LNCaP clone FGC (cell line): ENCODE measurements at regions not wholly inside any gene's neighbourhood (a gene's known extent, or its start where the extent isn't known, plus 50 kb on each side); places are given as distances from the start of the nearest gene placed in this dataset.
"Not testable (repeated sequence)": the region's sequence is repeated elsewhere in the genome, so short reads cannot be mapped to it uniquely, and the experiment has no call there.

Experiments used
- DNase-seq: peaks from one replicate; pipeline ENCODE4 v3.0.0-alpha.2; 2011; ENCODE audit warnings: low read depth
- H3K4me3 ChIP-seq: 2 replicates; pipeline ENCODE4 v1.5.1; 2011; ENCODE audit warnings: mild to moderate bottlenecking, low read depth, low read length, control low read depth
- TF ChIP-seq, protein P1 (sequence below): IDR thresholded peaks from 2 replicates; pipeline ENCODE4 v1.5.1; 2012; ENCODE audit warnings: mild to moderate bottlenecking; ENCODE audit not compliant: control insufficient read depth, insufficient read depth; ENCODE audit errors: extremely low read depth

DNA sequence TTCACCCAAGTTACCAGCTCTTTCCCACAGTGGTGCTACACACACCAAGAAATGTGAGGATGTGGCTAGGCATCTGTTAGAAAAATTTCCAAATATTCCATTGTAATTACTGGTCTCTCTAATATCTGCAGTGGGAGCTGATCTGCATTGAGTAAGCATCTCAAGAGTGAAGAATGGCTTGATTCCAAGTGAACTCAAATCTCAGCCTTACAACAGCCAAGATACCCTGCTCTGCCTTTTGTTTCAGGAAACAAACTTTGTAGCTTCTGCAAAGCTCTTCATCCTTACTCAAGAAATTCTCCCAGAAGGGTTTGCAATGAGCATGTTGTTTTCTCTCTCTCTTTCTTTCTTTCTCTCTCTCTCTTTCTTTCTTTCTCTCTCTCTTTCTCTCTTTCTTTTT, 181.1 kb downstream of the FCRL5 start:
- no peak overlapping the region for H3K4me3 ChIP-seq
- TF ChIP-seq, protein P1, sequence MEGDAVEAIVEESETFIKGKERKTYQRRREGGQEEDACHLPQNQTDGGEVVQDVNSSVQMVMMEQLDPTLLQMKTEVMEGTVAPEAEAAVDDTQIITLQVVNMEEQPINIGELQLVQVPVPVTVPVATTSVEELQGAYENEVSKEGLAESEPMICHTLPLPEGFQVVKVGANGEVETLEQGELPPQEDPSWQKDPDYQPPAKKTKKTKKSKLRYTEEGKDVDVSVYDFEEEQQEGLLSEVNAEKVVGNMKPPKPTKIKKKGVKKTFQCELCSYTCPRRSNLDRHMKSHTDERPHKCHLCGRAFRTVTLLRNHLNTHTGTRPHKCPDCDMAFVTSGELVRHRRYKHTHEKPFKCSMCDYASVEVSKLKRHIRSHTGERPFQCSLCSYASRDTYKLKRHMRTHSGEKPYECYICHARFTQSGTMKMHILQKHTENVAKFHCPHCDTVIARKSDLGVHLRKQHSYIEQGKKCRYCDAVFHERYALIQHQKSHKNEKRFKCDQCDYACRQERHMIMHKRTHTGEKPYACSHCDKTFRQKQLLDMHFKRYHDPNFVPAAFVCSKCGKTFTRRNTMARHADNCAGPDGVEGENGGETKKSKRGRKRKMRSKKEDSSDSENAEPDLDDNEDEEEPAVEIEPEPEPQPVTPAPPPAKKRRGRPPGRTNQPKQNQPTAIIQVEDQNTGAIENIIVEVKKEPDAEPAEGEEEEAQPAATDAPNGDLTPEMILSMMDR = no peak
- DNase-seq = no peak

DNA sequence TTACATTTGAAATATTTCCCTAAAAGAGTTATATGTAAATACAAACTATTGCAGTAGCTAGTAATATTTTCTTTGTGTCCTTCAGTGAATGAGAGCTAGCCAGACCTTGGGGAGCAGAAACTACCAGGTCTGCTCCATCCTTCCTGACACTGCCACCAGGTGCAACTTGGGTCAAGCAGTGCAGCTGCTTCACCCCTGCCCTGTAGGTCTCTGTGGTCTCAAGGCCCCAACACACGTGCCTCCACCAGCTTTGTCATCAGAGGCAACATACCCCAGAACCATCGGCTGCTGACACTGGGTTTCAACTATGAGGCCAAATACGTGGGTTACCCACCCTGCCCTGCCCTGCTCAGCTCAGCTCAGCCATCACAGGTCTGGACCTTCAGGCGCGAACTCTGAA, 181.6 kb downstream of the FCRL5 start:
- no peak for DNase-seq
- H3K4me3 ChIP-seq = no peak overlapping the region
- TF ChIP-seq, protein P1 = no peak

DNA sequence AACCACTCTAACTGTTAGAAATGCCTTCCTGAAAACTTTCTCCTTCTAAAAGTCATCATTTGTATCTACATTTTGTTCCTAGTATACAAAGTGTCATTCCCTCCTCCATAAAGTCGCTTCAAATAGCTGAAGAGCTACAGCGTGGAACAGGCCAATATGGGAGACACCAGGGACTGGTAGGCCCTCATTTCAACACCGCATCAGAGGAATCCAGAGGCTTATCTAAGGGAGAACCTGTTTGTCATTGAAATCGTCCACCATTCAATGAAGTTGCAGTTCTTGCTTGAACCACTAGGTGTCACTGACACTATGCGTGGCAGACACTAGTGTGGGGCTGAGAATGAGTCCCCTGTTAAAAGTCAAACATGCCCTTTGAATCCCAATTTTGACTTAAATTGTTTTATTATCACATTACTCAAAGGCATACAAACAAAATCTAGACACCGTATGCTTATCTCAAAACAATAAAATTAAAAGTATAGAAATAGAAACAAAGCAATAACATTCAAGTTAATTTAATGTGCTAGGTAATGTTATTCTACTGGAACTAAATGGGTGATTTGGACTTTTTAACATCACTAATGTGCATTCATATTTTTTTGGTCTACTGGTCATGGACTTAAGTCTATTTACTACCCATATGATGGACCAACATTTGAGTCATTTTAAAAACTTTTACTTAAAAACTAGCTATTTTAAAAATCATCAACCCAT, 182.3 kb downstream of the FCRL5 start:
- DNase-seq = peak; percentile 15
- TF ChIP-seq, protein P1 = peak; percentile 82
- no peak overlapping the region for H3K4me3 ChIP-seq

DNA sequence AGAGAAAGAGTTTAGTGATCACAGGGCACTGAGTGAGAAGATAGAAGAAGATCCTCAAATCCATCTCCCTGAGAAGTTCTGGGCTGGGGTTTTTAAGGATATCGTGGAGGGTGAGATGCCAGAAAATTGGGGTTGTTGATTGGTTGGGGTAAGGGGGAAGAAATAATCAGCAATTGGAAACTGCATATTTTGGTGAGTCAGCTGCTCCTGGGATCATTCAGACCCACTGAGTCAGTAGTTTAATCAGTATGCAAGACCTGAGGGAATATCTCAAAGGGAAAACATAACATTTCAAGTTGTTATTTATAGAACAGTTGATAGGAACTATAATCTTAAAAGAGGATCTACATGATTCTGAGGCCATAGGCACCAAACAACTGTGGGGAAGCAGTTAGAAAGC, 183.4 kb downstream of the FCRL5 start:
- not testable (repeated sequence) for DNase-seq, H3K4me3 ChIP-seq

DNA sequence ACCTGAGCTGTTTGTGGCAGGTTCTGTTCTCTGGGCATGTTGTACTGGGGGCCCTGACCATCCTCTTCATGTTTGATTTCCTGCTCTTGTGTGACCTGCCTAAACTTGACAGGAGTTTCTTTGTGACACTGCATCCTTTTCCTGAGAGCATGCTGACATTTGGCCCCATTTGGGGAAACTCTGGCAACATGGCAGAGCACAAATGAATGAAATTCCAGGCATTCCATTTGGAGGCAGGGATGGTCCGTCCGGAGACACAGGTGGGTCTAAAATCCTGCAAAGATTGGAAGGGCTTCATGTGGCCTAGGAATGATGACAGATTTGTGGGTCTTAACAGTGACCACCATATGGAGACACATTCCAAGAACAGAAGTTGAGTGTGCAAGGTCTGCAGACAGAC, 184.0 kb downstream of the FCRL5 start:
- no peak overlapping the region for H3K4me3 ChIP-seq
- no peak for DNase-seq
- TF ChIP-seq, protein P1 = no peak

DNA sequence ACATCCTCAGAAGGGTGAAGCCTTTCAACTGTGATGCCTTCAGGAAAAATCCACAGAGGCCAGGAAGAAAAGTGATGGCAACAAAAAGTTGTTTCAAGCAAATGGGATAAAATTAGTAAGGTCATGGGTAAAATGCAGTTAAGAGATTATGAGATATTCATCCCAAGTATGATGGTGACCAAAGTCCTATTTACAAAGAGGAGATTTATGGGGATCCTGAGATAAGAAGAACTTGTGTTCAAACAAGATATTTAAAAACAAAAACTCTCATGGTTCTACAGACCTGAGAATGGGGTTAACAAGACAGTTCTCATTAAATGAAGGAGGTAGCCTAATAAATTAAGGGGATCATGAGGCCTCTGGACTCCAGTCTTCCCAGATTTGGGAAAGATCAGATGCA, 184.4 kb downstream of the FCRL5 start:
- no peak for DNase-seq
- H3K4me3 ChIP-seq = no peak overlapping the region
- TF ChIP-seq, protein P1 = no peak

DNA sequence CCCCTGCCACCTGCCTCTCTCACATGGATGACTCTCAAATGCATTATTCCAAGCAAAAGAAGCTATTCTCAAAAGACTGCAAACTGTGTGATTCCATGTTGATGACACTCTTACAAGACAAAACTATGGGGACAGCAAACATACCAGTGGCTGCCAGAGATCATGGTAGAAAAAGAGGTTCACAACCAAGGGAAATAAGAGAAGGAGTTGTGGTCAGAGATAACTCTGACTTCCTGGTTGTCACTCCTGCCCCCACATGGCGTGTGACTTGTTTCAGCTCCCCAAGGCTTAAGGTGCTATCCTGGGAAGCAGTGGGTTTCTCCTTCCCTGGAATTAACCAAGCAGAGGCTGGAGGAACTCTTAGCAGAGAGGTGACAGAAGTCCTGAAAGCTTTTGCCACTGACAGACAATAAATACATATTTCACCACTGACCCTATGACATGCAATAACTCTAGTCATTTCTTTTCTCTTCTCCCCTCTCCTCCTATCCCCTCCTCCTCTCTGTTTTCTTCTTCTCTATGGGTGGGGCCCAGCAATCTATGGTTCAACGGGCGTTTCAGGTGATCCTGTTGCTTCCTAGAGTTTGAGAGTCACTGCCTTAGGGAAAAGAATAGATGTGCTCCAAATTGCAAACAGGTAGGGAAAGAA, 185.1 kb downstream of the FCRL5 start:
- TF ChIP-seq, protein P1 = no peak
- no peak for DNase-seq
- no peak overlapping the region for H3K4me3 ChIP-seq
